AG08396 (cell line): ENCODE measurements at regions not wholly inside any gene's neighbourhood (a gene's known extent, or its start where the extent isn't known, plus 50 kb on each side); places are given as distances from the start of the nearest gene placed in this dataset.

Experiments used
- DNase-seq: peaks from one replicate; pipeline ENCODE4 v3.0.0; 2012; ENCODE audit warnings: low spot score, mixed read lengths

- no peak for DNase-seq
Observed at GRCh38 chr11:69348414-69349235, 54.7 kb downstream of the MYEOV start.

- DNase-seq: no peak
Observed at GRCh38 chr11:69350040-69350439, 56.1 kb downstream of the MYEOV start.

GRCh38 chr11:69350596-69350995 lies 56.6 kb downstream of the MYEOV start:
- no peak for DNase-seq

GRCh38 chr11:69351460-69351859 lies 57.5 kb downstream of the MYEOV start:
- peak; percentile 50 for DNase-seq

- no peak for DNase-seq
Observed at GRCh38 chr11:69352166-69352565, 58.2 kb downstream of the MYEOV start.

GRCh38 chr11:69352715-69353319 lies 58.9 kb downstream of the MYEOV start:
- DNase-seq: peak; percentile 86

GRCh38 chr11:69353696-69354544 lies 60.0 kb downstream of the MYEOV start:
- DNase-seq: no peak

- no peak for DNase-seq
Observed at GRCh38 chr11:69354545-69354897, 60.6 kb downstream of the MYEOV start.

- no peak for DNase-seq
Observed at GRCh38 chr11:69355346-69355940, 61.5 kb downstream of the MYEOV start.

- no peak for DNase-seq
Observed at GRCh38 chr11:69355959-69356702, 62.2 kb downstream of the MYEOV start.

GRCh38 chr11:69356703-69357457 lies 62.9 kb downstream of the MYEOV start:
- DNase-seq: no peak

- no peak for DNase-seq
Observed at GRCh38 chr11:69357458-69358397, 63.8 kb downstream of the MYEOV start.

GRCh38 chr11:69358398-69359020 lies 64.6 kb downstream of the MYEOV start:
- DNase-seq: no peak

- DNase-seq: no peak
Observed at GRCh38 chr11:69359735-69360480, 66.0 kb downstream of the MYEOV start.

- no peak for DNase-seq
Observed at GRCh38 chr11:69360606-69361005, 66.7 kb downstream of the MYEOV start.

GRCh38 chr11:69361048-69361447 lies 67.1 kb downstream of the MYEOV start:
- no peak for DNase-seq

GRCh38 chr11:69361466-69361865 lies 67.5 kb downstream of the MYEOV start:
- no peak for DNase-seq

GRCh38 chr11:69362315-69362714 lies 68.4 kb downstream of the MYEOV start:
- DNase-seq: no peak

GRCh38 chr11:69364921-69365320 lies 71.0 kb downstream of the MYEOV start:
- no peak for DNase-seq
